ENCODE measurements at regions not wholly inside any gene's neighbourhood (a gene's known extent, or its start where the extent isn't known, plus 50 kb on each side); places are given as distances from the start of the nearest gene placed in this dataset.
A peak's percentile ranks its signal among the peaks of the same experiment; 100 is the strongest.

- ATAC-seq: no peak
- no peak overlapping the region for H2AFZ ChIP-seq (ENCODE audit: low read depth, low read length)
- H3K27me3 ChIP-seq (ENCODE audit: control insufficient read depth in 2 of 2, insufficient read depth in 2 of 2, low read length in 2 of 2): peaks cover 0 to 14% of the 10 kb centered on the region in 2 experiments; a peak in 2 of 5 replicates
- H3K4me2 ChIP-seq (ENCODE audit: insufficient read depth, low read length): no peak overlapping the region
- no peaks in the 10 kb centered on the region for H4K20me1 ChIP-seq (replicated peaks; ENCODE audit: control insufficient read depth, insufficient read depth, low read length)
- no peaks in the 10 kb centered on the region for H3K79me2 ChIP-seq (ENCODE audit: control insufficient read depth, insufficient read depth, low read length)
- no peaks in the 10 kb centered on the region for H3K9me1 ChIP-seq (ENCODE audit: control insufficient read depth, insufficient read depth, low read length)
- H3K36me3 ChIP-seq (ENCODE audit: control insufficient read depth, insufficient read depth, low read length): no peaks in the 10 kb centered on the region
- no peak overlapping the region for H3K27ac ChIP-seq (ENCODE audit: extremely low read depth, low read depth, low read length)
- DNase-seq (ENCODE audit: extremely low read depth in 1 of 4, low spot score in 3 of 4): no peak
- H3K4me1 ChIP-seq (replicated peaks in 1 of 2; ENCODE audit: control insufficient read depth in 2 of 2, insufficient read depth in 2 of 2, low read length in 2 of 2): no peaks in the 10 kb centered on the region
- TF ChIP-seq SRF (CRISPR knock-in tag; IDR thresholded peaks at IDR 0.05) (peak in 1 of 2 experiments; percentile 60; a peak in 1 of 4 replicates), HNRNPLL (IDR thresholded peaks at IDR 0.05; ENCODE audit: low read depth, low read length, poor library complexity, severe bottlenecking) (no peak)
- no TSS peak for BruUV-seq (replicated peaks)
- H3K4me3 ChIP-seq: no peak overlapping the region
- H3K9me3 ChIP-seq (replicated peaks; ENCODE audit: control insufficient read depth, insufficient read depth, low read depth, low read length): no peaks in the 10 kb centered on the region
- CTCF ChIA-PET (ENCODE audit: low intra/inter-chr PET ratio): no interaction called here
- 0% methylated on average over 4 of the region's 4 CpGs for WGBS (ENCODE audit: insufficient coverage, low coverage, missing lambda C conversion rate)
- POLR2A ChIA-PET: no interaction called here
- no peak overlapping the region for H3K9ac ChIP-seq (ENCODE audit: insufficient read depth in 1 of 2, low read depth in 2 of 2, low read length in 2 of 2)
- in situ Hi-C loops (cut with MboI) (no loop called here), intact Hi-C loops (cut with micrococcal nuclease) (no loop called here)
- no peak for FAIRE-seq
Observed at GRCh38 chr12:107552263-107552662, 133.3 kb upstream of the PWP1 start.

- ChIA-PET POLR2A (no interaction called here), CTCF (ENCODE audit: low intra/inter-chr PET ratio) (no interaction called here)
- H3K27ac ChIP-seq (ENCODE audit: extremely low read depth, low read depth, low read length): no peak overlapping the region
- BruUV-seq (replicated peaks): no TSS peak
- no peak overlapping the region for H3K9ac ChIP-seq (ENCODE audit: insufficient read depth in 1 of 2, low read depth in 2 of 2, low read length in 2 of 2)
- H3K9me3 ChIP-seq (replicated peaks; ENCODE audit: control insufficient read depth, insufficient read depth, low read depth, low read length): no peaks in the 10 kb centered on the region
- no peaks in the 10 kb centered on the region for H3K4me1 ChIP-seq (replicated peaks in 1 of 2; ENCODE audit: control insufficient read depth in 2 of 2, insufficient read depth in 2 of 2, low read length in 2 of 2)
- no peak overlapping the region for H3K4me2 ChIP-seq (ENCODE audit: insufficient read depth, low read length)
- 1% methylated on average over 4 of the region's 4 CpGs for WGBS (ENCODE audit: insufficient coverage, low coverage, missing lambda C conversion rate)
- no peak for FAIRE-seq
- H3K27me3 ChIP-seq (ENCODE audit: control insufficient read depth in 2 of 2, insufficient read depth in 2 of 2, low read length in 2 of 2): peaks cover 0 to 21% of the 10 kb centered on the region in 2 experiments; a peak in 2 of 5 replicates
- H3K36me3 ChIP-seq (ENCODE audit: control insufficient read depth, insufficient read depth, low read length): no peaks in the 10 kb centered on the region
- ATAC-seq: no peak
- in situ Hi-C loops (cut with MboI): no loop called here
- no peak overlapping the region for H3K4me3 ChIP-seq
- intact Hi-C loops (cut with micrococcal nuclease): no loop called here
- H3K9me1 ChIP-seq (ENCODE audit: control insufficient read depth, insufficient read depth, low read length): no peaks in the 10 kb centered on the region
- no peak overlapping the region for H2AFZ ChIP-seq (ENCODE audit: low read depth, low read length)
- H3K79me2 ChIP-seq (ENCODE audit: control insufficient read depth, insufficient read depth, low read length): no peaks in the 10 kb centered on the region
- no peaks in the 10 kb centered on the region for H4K20me1 ChIP-seq (replicated peaks; ENCODE audit: control insufficient read depth, insufficient read depth, low read length)
- DNase-seq (ENCODE audit: extremely low read depth in 1 of 4, low spot score in 3 of 4): no peak
- TF ChIP-seq E2F5 (CRISPR knock-in tag; IDR thresholded peaks at IDR 0.05) (no peak), ZNF511 (CRISPR knock-in tag; IDR thresholded peaks at IDR 0.05) (no peak), GABPB1 (CRISPR knock-in tag; IDR thresholded peaks at IDR 0.05) (no peak), BMI1 (IDR thresholded peaks at IDR 0.05; ENCODE audit: low read length) (no peak), YBX1 (IDR thresholded peaks at IDR 0.05) (no peak), ZNF695 (CRISPR knock-in tag; IDR thresholded peaks at IDR 0.05) (no peak), ZC3H8 (IDR thresholded peaks at IDR 0.05) (no peak), CHAMP1 (IDR thresholded peaks at IDR 0.05) (no peak), MAFF (IDR thresholded peaks at IDR 0.05; ENCODE audit: low read length) (no peak), RBM25 (IDR thresholded peaks at IDR 0.05; ENCODE audit: low read depth, low read length, severe bottlenecking) (peak; percentile 57), ESRRA (IDR thresholded peaks at IDR 0.05; ENCODE audit: borderline replicate concordance, low read depth) (peak; percentile 14; the same call in 1 of the 2 replicates), RAD51 (IDR thresholded peaks at IDR 0.05; ENCODE audit: borderline replicate concordance, low read depth) (no peak)
Observed at GRCh38 chr12:107553211-107553765, 132.3 kb upstream of the PWP1 start.
